Activated CD8-positive, alpha-beta T cell treated with anti-CD3 and anti-CD28 coated beads for 36 hours (primary cell): ENCODE measurements at regions not wholly inside any gene's neighbourhood (a gene's known extent, or its start where the extent isn't known, plus 50 kb on each side); places are given as distances from the start of the nearest gene placed in this dataset.

Source experiments
- ATAC-seq: fragments of 200-7000 bp; cut with Tn5 transposase; one replicate; pipeline ENCODE4 v1.10.0; 2021; ENCODE audit warnings: mild to moderate bottlenecking, moderate library complexity
- CTCF ChIA-PET: fragments of 350-600 bp; sonication (Branson Sonifier 250); formaldehyde crosslinking; loops from one replicate; lab custom pipeline; 2021; ENCODE audit warnings: antibody characterized with exemption; lab: Charles Lee
- POLR2A ChIA-PET: fragments of 350-600 bp; sonication (Branson Sonifier 250); formaldehyde crosslinking; loops from one replicate; lab custom pipeline; 2021; ENCODE audit warnings: antibody characterized with exemption; lab: Charles Lee
- DNase-seq: peaks from one replicate; pipeline ENCODE4 v3.0.0-alpha.2; 2020
- H3K27ac Mint-ChIP-seq: one replicate; pipeline ENCODE4 v1.8.0; 2021; ENCODE audit warnings: mild to moderate bottlenecking, mixed read lengths
- H3K27me3 Mint-ChIP-seq: one replicate; pipeline ENCODE4 v1.8.0; 2021; ENCODE audit warnings: mixed read lengths
- H3K36me3 Mint-ChIP-seq: one replicate; pipeline ENCODE4 v1.8.0; 2021; ENCODE audit warnings: low read depth, mixed read lengths
- H3K4me1 Mint-ChIP-seq: one replicate; pipeline ENCODE4 v1.8.0; 2021; ENCODE audit warnings: low read depth, mixed read lengths
- H3K4me3 Mint-ChIP-seq: one replicate; pipeline ENCODE4 v1.8.0; 2021; ENCODE audit warnings: mild to moderate bottlenecking, moderate library complexity, mixed read lengths
- H3K9me3 Mint-ChIP-seq: one replicate; pipeline ENCODE4 v1.8.0; 2021; ENCODE audit warnings: mixed read lengths
- CTCF ChIP-seq: fragments of 200-600 bp; IDR thresholded peaks from one replicate; pipeline ENCODE4 v1.8.0; 2022; ENCODE audit warnings: antibody characterized with exemption, mild to moderate bottlenecking
- intact Hi-C: fragments of 100-400 bp; cut with micrococcal nuclease; formaldehyde crosslinking; loops from one replicate; pipeline ENCODE4 v1.10.0; 2022

GRCh38 chr22:48365386-48365785, 1462.3 kb downstream of the BRD1 start:
- no peaks in the 10 kb centered on the region for H3K36me3 Mint-ChIP-seq
- H3K27ac Mint-ChIP-seq, result no peak overlapping the region
- no peaks in the 10 kb centered on the region for H3K27me3 Mint-ChIP-seq
- ATAC-seq (no peak), DNase-seq (no peak)
- no peaks in the 10 kb centered on the region for H3K4me1 Mint-ChIP-seq
- no peaks in the 10 kb centered on the region for H3K9me3 Mint-ChIP-seq
- ChIA-PET POLR2A (no interaction called here), CTCF (no interaction called here)
- H3K4me3 Mint-ChIP-seq, result no peak overlapping the region
- TF ChIP-seq CTCF, result no peak
- intact Hi-C loops, result no loop called here

- intact Hi-C loops, result no loop called here
Measured at GRCh38 chr22:48362721-48363404, 1464.8 kb downstream of the BRD1 start.

GRCh38 chr22:48361099-48361639, 1466.5 kb downstream of the BRD1 start:
- H3K9me3 Mint-ChIP-seq, result no peaks in the 10 kb centered on the region
- no peak for TF ChIP-seq CTCF
- no peak for DNase-seq
- CTCF ChIA-PET, result no interaction called here
- peaks cover 3% of the 10 kb centered on the region for H3K27me3 Mint-ChIP-seq
- no peak overlapping the region for H3K4me3 Mint-ChIP-seq
- intact Hi-C loops, result no loop called here
- H3K4me1 Mint-ChIP-seq, result no peaks in the 10 kb centered on the region
- POLR2A ChIA-PET, result no interaction called here
- H3K27ac Mint-ChIP-seq, result no peak overlapping the region
- no peaks in the 10 kb centered on the region for H3K36me3 Mint-ChIP-seq
- no peak for ATAC-seq

More at GRCh38 chr22:48362721-48363404, 1464.8 kb downstream of the BRD1 start:
- no peak for TF ChIP-seq CTCF
- H3K27ac Mint-ChIP-seq, result no peak overlapping the region
- H3K27me3 Mint-ChIP-seq, result no peaks in the 10 kb centered on the region
- ChIA-PET CTCF (no interaction called here), POLR2A (no interaction called here)
- H3K9me3 Mint-ChIP-seq, result no peaks in the 10 kb centered on the region
- ATAC-seq (no peak), DNase-seq (no peak)
- no peaks in the 10 kb centered on the region for H3K36me3 Mint-ChIP-seq
- no peak overlapping the region for H3K4me3 Mint-ChIP-seq
- H3K4me1 Mint-ChIP-seq, result no peaks in the 10 kb centered on the region

GRCh38 chr22:48359613-48359965, 1468.1 kb downstream of the BRD1 start:
- H3K27me3 Mint-ChIP-seq, result peaks cover 4% of the 10 kb centered on the region
- intact Hi-C loops, result no loop called here
- H3K27ac Mint-ChIP-seq, result no peak overlapping the region
- no peaks in the 10 kb centered on the region for H3K36me3 Mint-ChIP-seq
- no peak for ATAC-seq
- no peak overlapping the region for H3K4me3 Mint-ChIP-seq
- H3K4me1 Mint-ChIP-seq, result no peaks in the 10 kb centered on the region
- POLR2A ChIA-PET, result no interaction called here
- TF ChIP-seq CTCF, result no peak
- CTCF ChIA-PET, result interaction anchor here (1.3 kb wide), 1 partner anchor 10 kb away, joined by 3 read pairs; no protein-coding TSS in a partner anchor
- DNase-seq, result no peak
- H3K9me3 Mint-ChIP-seq, result no peaks in the 10 kb centered on the region

- Mint-ChIP-seq H3K9me3 (no peaks in the 10 kb centered on the region), H3K4me3 (no peak overlapping the region), H3K27me3 (peaks cover 4% of the 10 kb centered on the region), H3K27ac (no peak overlapping the region), H3K36me3 (no peaks in the 10 kb centered on the region), H3K4me1 (no peaks in the 10 kb centered on the region)
- ATAC-seq (no peak), DNase-seq (no peak)
- intact Hi-C loops, result no loop called here
- CTCF ChIA-PET, result no interaction called here
- TF ChIP-seq CTCF, result no peak
- POLR2A ChIA-PET, result no interaction called here
Measured at GRCh38 chr22:48358886-48359612, 1468.6 kb downstream of the BRD1 start.
